HG02943 (cell line): ENCODE measurements at regions not wholly inside any gene's neighbourhood (a gene's known extent, or its start where the extent isn't known, plus 50 kb on each side); places are given as distances from the start of the nearest gene placed in this dataset.
"Not testable (repeated sequence)": the region's sequence is repeated elsewhere in the genome, so short reads cannot be mapped to it uniquely, and the experiment has no call there.

ENCODE experiments used
- ATAC-seq: cut with Tn5 transposase; IDR thresholded peaks from one replicate; pipeline ENCODE4 v1.9.1; 2021; ENCODE audit warnings: mild to moderate bottlenecking, low read depth, moderate library complexity; ENCODE audit not compliant: unreplicated experiment

DNA sequence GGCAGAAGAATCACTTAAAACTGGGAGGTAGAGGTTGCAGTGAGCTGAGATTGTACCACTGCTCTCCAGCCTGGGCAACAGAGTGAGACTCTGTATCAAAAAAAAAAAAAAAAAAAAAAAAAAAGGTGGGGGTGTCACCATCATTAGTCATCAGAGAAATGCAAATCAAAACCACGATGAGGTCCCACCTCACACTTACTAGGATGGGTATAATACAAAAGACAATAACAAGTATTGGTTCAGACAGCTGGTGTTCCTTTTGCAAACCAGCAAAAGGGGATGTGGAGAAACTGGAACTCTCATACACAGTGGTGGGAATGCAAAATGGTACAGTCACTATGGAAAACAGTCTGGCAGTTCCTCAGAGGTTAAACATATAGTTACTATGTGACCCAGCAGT lies 78.7 kb upstream of the TSC22D2 start:
- no peak for ATAC-seq

GRCh38 chr3:150328654-150329040 lies 79.5 kb upstream of the TSC22D2 start:
- no peak for ATAC-seq

- no peak for ATAC-seq
Measured at GRCh38 chr3:150327678-150328653, 80.1 kb upstream of the TSC22D2 start.

GRCh38 chr3:150324788-150325187 lies 83.3 kb upstream of the TSC22D2 start:
- ATAC-seq = no peak

GRCh38 chr3:150324245-150324644 lies 83.9 kb upstream of the TSC22D2 start:
- no peak for ATAC-seq

DNA sequence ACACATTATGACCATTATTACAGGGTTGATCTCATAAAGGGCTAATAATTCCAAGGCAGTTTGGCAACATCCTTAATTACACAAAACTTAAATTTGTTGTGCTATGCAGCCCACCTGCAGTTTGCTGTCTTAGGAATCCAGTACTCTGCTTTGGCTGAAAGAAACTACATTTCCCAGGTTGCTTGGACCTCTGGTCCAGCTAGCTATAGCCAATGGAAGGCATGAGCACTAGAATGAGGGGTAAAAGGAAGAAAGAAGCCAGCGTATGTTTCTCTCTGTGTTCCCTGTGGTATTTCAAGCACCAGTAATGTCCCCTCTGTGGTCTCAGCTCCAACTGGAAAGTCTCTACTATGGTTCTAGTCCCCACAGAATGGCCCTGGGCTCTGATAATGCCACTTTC lies 84.3 kb upstream of the TSC22D2 start:
- no peak for ATAC-seq

DNA sequence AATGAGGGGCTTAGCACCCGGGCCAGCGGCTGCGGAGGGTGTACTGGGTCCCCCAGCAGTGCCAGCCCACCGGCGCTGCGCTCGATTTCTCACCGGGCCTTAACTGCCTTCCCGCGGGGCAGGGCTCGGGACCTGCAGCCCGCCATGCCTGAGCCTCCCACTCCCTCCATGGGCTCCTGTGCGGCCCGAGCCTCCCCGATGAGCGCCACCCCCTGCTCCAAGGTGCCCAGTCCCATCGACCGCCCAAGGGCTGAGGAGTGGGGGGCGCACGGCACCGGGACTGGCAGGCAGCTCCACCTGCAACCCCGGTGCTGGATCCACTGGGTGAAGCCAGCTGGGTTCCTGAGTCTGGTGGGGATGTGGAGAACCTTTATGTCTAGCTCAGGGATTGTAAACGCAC lies 85.0 kb upstream of the TSC22D2 start:
- ATAC-seq = not testable (repeated sequence)

DNA sequence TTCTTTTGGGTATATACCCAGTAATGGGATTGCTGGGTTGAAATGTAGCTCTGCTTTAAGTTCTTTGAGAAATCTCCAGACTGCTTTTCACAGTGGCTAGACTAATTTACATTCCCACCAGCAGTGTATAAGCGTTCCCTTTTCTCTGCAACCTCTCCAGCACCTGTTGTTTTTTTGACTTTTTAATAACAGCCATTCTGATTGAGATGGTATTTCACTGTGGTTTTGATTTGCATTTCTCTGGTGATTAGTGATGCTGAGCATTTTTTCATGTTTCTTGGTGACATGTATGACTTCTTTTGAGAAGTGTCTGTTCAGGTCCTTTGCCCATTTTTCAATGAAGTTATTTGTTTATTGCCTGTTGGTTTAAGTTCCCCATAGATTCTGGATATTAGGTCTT lies 87.1 kb upstream of the TSC22D2 start:
- ATAC-seq = not testable (repeated sequence)

- no peak for ATAC-seq
Measured at GRCh38 chr3:150319900-150320299, 88.2 kb upstream of the TSC22D2 start.

GRCh38 chr3:150317469-150317868 lies 90.6 kb upstream of the TSC22D2 start:
- ATAC-seq = no peak

DNA sequence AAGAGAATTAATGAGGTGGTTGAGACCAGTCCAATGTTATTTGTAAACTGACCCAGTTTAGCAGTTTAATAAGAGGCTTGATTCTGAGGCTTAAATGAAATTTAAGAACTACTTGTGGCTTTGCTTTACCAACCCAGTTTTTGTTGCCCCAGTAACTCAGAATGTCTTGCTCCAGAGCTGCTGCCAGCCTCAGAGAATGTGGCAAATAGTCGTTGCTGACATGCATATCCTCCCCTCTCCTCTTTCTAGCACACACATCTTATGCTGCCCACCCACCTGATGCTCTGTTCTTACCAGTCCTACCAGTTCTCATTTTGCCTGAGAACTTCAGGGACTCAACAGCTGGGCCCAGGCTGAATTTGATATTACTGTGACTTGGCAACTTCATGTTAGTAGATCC lies 92.4 kb upstream of the TSC22D2 start:
- no peak for ATAC-seq

GRCh38 chr3:150314248-150315004 lies 93.7 kb upstream of the TSC22D2 start:
- no peak for ATAC-seq

GRCh38 chr3:150312018-150312657 lies 96.0 kb upstream of the TSC22D2 start:
- ATAC-seq = no peak

DNA sequence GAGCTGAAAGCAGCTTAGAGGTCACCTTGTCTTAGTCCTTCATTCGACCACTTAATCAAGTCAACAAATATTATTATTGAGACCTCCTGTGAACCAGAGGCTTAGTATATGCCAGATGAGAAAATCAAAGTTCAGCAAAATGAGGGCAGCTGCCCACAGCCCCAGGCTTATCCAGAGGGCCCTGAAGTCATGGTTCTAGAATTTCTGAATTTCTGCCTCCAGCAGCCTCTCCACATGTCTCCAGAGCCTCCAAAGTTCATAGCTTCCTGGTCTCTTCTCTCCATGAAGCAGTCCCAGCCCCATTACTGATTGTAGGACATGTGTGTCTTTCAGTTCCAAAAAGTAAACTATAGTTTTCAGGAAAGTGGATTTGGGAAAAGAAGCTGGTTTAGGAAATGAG lies 96.9 kb upstream of the TSC22D2 start:
- no peak for ATAC-seq

DNA sequence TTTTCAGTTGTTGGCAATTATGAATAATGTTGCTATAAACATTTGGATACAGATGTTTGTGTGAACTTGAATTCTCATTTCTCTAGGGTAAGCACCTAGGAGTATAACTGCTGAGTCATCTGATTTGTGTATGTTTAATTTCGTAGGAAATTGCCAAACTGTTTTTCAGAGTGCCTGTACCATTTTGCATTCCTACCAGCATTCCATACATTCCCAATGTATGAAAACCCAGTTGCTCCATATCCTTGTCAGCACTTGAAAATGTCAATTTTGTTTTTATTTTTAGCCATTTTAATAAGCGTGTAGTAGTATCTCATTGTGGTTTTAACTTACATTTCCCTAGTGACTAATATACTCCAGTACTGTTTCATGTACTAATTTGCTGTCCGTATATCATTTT lies 98.5 kb upstream of the TSC22D2 start:
- no peak for ATAC-seq

- no peak for ATAC-seq
Measured at GRCh38 chr3:150309257-150309542, 98.9 kb upstream of the TSC22D2 start.

GRCh38 chr3:150308481-150309256 lies 99.4 kb upstream of the TSC22D2 start:
- ATAC-seq = no peak

- no peak for ATAC-seq
Measured at GRCh38 chr3:150308037-150308319, 100.1 kb upstream of the TSC22D2 start.

- ATAC-seq = no peak
Measured at GRCh38 chr3:150307311-150308036, 100.6 kb upstream of the TSC22D2 start.

GRCh38 chr3:150306906-150307305 lies 101.2 kb upstream of the TSC22D2 start:
- ATAC-seq = no peak
